ENCODE measurements at regions not wholly inside any gene's neighbourhood (a gene's known extent, or its start where the extent isn't known, plus 50 kb on each side); places are given as distances from the start of the nearest gene placed in this dataset.
"Not testable (repeated sequence)": the region's sequence is repeated elsewhere in the genome, so short reads cannot be mapped to it uniquely, and the experiment has no call there.

GRCh38 chr3:94401466-94401865 is 338.6 kb downstream of the NSUN3 start:
- POLR2A ChIA-PET, result no interaction called here
- TF ChIP-seq CTCF (IDR thresholded peaks at IDR 0.05; ENCODE audit: control extremely low read depth, extremely low read depth, low read depth, missing control alignments), result no peak
- no peak for DNase-seq (ENCODE audit: extremely low spot score)
- CTCF ChIA-PET, result no interaction called here

- DNase-seq (ENCODE audit: extremely low spot score), result no peak
- no peak for TF ChIP-seq CTCF (IDR thresholded peaks at IDR 0.05; ENCODE audit: control extremely low read depth, extremely low read depth, low read depth, missing control alignments)
- ChIA-PET POLR2A (no interaction called here), CTCF (no interaction called here)
Observed at GRCh38 chr3:94402126-94402525, 339.3 kb downstream of the NSUN3 start.

GRCh38 chr3:94405258-94406035 is 342.6 kb downstream of the NSUN3 start:
- ChIA-PET POLR2A (no interaction called here), CTCF (no interaction called here)
- no peak for DNase-seq (ENCODE audit: extremely low spot score)
- no peak for TF ChIP-seq CTCF (IDR thresholded peaks at IDR 0.05; ENCODE audit: control extremely low read depth, extremely low read depth, low read depth, missing control alignments)

GRCh38 chr3:94406595-94406994 is 343.7 kb downstream of the NSUN3 start:
- ChIA-PET CTCF (interaction anchor here (0.7 to 1.3 kb wide), 2 partner anchors 11 to 15 kb away, joined by 3 to 5 read pairs; no protein-coding TSS in a partner anchor), POLR2A (no interaction called here)
- no peak for TF ChIP-seq CTCF (IDR thresholded peaks at IDR 0.05; ENCODE audit: control extremely low read depth, extremely low read depth, low read depth, missing control alignments)

GRCh38 chr3:94412936-94413335 is 350.1 kb downstream of the NSUN3 start:
- DNase-seq (ENCODE audit: extremely low spot score); POLR2A ChIA-PET: not testable (repeated sequence)
- CTCF ChIA-PET, result interaction anchor here (1.4 kb wide), 1 partner anchor 11 kb away, joined by 3 read pairs; no protein-coding TSS in a partner anchor

More at GRCh38 chr3:94406595-94406994, 343.7 kb downstream of the NSUN3 start:
- DNase-seq (ENCODE audit: extremely low spot score), result no peak

GRCh38 chr3:94413336-94414108 is 350.7 kb downstream of the NSUN3 start:
- CTCF ChIA-PET, result interaction anchor here (1.2 to 1.4 kb wide), 2 partner anchors 10 to 13 kb away, joined by 3 read pairs; no protein-coding TSS in a partner anchor
- DNase-seq (ENCODE audit: extremely low spot score), result no peak
- no peak for TF ChIP-seq CTCF (IDR thresholded peaks at IDR 0.05; ENCODE audit: control extremely low read depth, extremely low read depth, low read depth, missing control alignments)
- POLR2A ChIA-PET, result no interaction called here

- no peak for DNase-seq (ENCODE audit: extremely low spot score)
- ChIA-PET POLR2A (no interaction called here), CTCF (interaction anchor here (1.2 to 1.4 kb wide), 2 partner anchors 9 to 14 kb away, joined by 3 read pairs; no protein-coding TSS in a partner anchor)
- no peak for TF ChIP-seq CTCF (IDR thresholded peaks at IDR 0.05; ENCODE audit: control extremely low read depth, extremely low read depth, low read depth, missing control alignments)
Observed at GRCh38 chr3:94414418-94414817, 351.6 kb downstream of the NSUN3 start.

Data from GM10248 (cell line).